NCI-H1930 (cell line): ENCODE measurements at regions not wholly inside any gene's neighbourhood (a gene's known extent, or its start where the extent isn't known, plus 50 kb on each side); places are given as distances from the start of the nearest gene placed in this dataset.
"Not testable (repeated sequence)": the region's sequence is repeated elsewhere in the genome, so short reads cannot be mapped to it uniquely, and the experiment has no call there.

Source experiments
- DNase-seq, 2 experiments: peaks; one replicate each; lab custom pipeline; 2025; lab: John Stamatoyannopoulos, UW

DNA sequence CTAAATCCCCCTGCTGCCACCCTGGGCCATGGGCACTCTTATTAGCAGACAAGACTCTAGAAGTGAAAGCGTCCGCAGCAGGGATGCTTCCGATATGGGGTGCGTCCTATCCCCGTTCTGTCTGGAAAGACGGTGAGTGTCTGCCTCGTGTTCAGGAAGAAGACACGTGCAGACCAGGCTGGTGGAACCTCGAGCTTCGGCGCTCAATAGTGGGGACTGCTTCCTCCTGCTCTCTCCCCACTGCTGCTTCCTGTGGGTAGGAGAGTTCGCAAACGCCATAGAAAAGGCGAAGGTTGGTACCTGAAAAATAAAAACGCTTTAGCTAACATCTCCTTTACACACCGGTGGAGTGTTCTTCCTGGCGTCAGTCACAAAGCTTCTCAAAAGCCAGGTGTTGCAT, 67.7 kb upstream of the LYZL2 start:
- DNase-seq, result not testable (repeated sequence)

DNA sequence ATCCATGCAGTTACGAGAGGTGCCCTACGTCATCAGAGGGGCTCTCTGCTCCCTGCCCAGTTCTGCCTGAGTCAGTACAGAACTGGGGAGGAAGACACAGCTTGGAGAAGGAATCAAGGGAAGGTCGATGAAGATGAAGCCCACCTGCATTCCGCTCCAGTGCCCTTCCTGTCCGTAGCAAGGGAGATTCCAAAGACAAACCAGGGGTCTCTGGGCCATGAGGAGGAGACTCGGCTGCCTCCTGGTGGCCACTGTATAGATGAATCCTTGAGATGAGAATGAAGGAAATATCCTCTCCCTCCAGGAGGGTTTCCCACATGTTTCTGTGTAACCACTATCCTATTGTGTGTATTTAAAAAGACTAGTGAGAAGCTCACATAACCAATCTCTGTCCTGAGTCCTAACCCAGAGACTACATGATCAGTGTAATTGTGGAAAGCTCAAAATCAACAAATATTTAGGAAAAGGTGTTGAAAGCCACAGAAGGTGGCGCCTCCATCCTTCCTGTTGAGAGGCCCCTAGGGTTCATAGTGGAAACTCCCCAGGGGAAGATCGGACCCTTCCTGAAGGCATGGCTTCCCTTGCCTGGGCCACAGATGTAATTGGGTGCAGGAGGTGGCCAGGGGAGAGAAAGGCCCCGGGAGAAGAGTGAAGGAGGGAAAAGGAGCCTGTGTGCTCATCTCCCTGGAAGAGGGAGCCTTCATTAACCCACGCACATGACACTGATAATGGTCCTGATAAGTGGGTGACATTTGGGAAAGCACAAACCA, 67.0 kb upstream of the LYZL2 start:
- not testable (repeated sequence) for DNase-seq

- DNase-seq, result not testable (repeated sequence)
Observed at GRCh38 chr10:30695481-30696236, 66.1 kb upstream of the LYZL2 start.

DNA sequence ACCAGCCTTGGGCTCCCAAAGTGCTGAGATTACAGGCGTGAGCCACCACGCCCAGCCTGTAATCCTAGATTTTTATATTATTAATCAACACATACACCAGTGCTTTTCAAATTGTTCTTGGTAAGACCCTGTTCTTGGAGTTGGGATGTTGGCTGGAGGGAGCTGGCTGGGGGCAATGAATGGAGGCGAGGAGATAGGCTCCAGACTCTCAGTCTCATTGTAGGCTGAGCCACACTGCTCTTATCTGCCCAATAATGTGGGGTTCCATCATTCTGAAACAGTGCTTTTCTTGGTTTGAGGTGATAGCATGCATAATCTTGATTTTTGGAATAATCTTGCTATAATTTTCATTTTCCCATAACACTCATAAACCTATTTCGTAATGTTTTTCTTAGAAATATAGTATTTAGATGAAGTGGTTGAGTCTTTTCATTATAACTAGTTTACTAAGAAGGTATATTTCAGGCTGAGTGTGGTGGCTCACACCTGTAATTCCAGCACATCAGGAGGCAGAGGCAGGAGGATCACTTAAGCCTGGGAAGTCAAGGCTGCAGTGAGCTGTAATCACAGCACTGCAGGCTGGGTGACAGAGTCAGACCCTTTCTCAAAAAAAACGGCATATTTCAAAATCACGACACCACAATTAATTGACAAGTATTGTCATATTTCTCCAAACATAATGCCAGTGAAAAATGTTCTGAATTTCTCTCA, 65.1 kb upstream of the LYZL2 start:
- DNase-seq, result no peak

- no peak for DNase-seq
Observed at GRCh38 chr10:30691639-30692015, 62.1 kb upstream of the LYZL2 start.

GRCh38 chr10:30690948-30691638, 61.5 kb upstream of the LYZL2 start:
- not testable (repeated sequence) for DNase-seq

GRCh38 chr10:30688456-30688855, 58.9 kb upstream of the LYZL2 start:
- no peak for DNase-seq

GRCh38 chr10:30687698-30688213, 58.2 kb upstream of the LYZL2 start:
- DNase-seq, result peak in 1 of 2 experiments; percentile 3

DNA sequence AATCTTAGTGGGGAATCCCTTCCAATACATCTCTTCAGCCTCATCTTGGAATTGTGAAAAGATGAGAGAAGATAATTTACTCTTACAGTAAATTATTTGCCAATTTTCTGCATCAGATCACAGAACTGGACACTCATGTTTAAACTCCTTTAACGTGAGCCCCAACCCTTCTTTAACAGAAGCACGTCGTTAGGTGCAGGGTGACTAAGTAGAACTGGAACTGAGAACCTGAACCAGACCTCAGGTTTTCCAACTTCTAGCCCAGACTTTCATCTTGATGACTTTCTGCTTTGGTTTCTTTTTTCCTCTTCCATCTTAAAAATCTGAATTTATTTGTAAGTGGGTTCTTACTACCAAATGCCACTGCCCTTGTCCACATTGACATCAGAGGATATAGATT, 57.2 kb upstream of the LYZL2 start:
- DNase-seq, result no peak

- no peak for DNase-seq
Observed at GRCh38 chr10:30683496-30683895, 53.9 kb upstream of the LYZL2 start.

DNA sequence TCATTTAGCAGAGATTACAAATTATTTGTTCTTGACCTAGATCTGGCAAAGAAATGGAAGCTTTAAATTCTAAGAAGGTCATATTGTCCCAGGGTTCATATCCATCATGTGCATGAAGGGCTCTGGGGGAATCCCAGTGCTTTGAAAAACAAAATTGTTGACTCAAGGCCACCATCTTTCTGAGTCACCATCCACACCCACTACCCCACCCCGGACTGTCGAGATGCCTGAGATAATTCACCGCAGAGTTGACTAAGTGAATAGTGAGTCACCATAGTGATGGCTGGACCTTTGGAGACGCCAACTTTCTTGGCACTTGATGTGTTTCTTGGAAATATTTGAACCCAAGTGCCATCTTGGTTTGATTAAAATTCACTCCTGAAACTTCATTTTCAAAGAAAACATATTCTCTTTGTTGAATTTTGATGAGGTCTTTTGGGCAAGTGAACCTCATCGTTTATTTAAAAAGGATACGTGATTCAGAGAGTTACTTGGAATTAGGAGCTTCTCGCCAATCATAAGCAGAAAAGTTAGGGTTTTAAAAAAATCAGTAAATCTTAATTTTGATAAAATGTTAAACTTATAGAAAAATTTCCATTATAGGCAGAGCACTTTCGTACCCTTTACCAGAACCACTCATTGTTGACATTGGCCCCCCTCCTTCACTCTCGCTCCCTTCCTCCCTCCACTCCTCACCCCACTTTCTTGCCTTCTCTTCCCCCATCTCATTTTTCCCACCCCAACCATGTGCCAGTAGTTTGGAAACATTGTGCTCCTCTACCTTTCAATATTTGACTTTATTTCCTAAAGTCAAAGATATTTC, 53.0 kb upstream of the LYZL2 start:
- not testable (repeated sequence) for DNase-seq

DNA sequence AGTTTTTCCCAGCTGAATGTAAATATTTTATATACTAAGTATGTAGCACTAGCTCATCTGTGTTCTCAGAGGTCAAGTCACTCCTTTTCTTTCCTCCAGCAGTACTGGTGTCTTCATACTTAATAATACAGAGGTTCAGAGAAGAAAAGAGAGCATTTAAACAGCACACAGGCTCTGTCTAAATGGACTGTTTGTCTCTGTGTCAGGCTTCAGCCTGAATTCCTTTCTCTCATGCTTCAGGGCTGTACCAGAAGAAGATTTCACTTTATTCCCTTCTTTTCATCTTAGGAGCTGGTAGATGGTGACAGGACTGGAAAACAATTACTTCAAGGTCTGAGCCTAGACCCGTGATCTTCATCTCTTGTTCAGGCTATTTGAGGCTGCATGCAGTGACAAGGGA, 51.4 kb upstream of the LYZL2 start:
- DNase-seq, result no peak
